IPS DF 6.9 (cell line): ENCODE measurements at regions not wholly inside any gene's neighbourhood (a gene's known extent, or its start where the extent isn't known, plus 50 kb on each side); places are given as distances from the start of the nearest gene placed in this dataset.

ENCODE experiments used
- DNase-seq: peaks from one replicate; pipeline ENCODE4 v3.0.0-alpha.2; 2013; ENCODE audit warnings: low read depth, low spot score
- H3K27ac ChIP-seq: one replicate; pipeline ENCODE4 v1.5.1; 2013; ENCODE audit warnings: low read length, control low read depth
- H3K27me3 ChIP-seq: 2 replicates; pipeline ENCODE4 v1.6.1; 2013; ENCODE audit warnings: mild to moderate bottlenecking, low read length; ENCODE audit not compliant: control insufficient read depth, insufficient read depth
- H3K36me3 ChIP-seq: 2 replicates; pipeline ENCODE4 v1.6.1; 2013; ENCODE audit warnings: low read length; ENCODE audit not compliant: control insufficient read depth, insufficient read depth
- H3K4me1 ChIP-seq: 2 replicates; pipeline ENCODE4 v1.6.1; 2013; ENCODE audit warnings: low read length; ENCODE audit not compliant: control insufficient read depth, insufficient read depth
- H3K4me3 ChIP-seq: 2 replicates; pipeline ENCODE4 v1.5.1; 2013; ENCODE audit warnings: mild to moderate bottlenecking, low read length
- H3K9me3 ChIP-seq: 2 replicates; pipeline ENCODE4 v1.6.1; 2013; ENCODE audit warnings: low read length, inconsistent platforms; ENCODE audit not compliant: control insufficient read depth, insufficient read depth
- WGBS: extraction: QIAGEN DNeasy Blood & Tissue Kit; methylation state at CpG from one replicate; pipeline ENCODE4 v1.1.7; 2013; ENCODE audit warnings: mixed read lengths, missing lambda C conversion rate; ENCODE audit not compliant: insufficient read length, insufficient coverage; 5-methylcytosine and 5-hydroxymethylcytosine counted together

- DNase-seq = no peak
- H3K9me3 ChIP-seq = no peaks in the 10 kb centered on the region
- H3K27me3 ChIP-seq = no peaks in the 10 kb centered on the region
- no peaks in the 10 kb centered on the region for H3K36me3 ChIP-seq
- no peaks in the 10 kb centered on the region for H3K4me1 ChIP-seq
- no CpG with 5 or more reads among the region's 2 CpGs for whole genome bisulfite sequencing
- no peak overlapping the region for H3K4me3 ChIP-seq
- H3K27ac ChIP-seq = no peak overlapping the region
Observed at GRCh38 chr4:134313591-134313990, 112.0 kb upstream of the PABPC4L start.

- Histone ChIP-seq H3K4me1 (no peaks in the 10 kb centered on the region), H3K27me3 (no peaks in the 10 kb centered on the region), H3K4me3 (no peak overlapping the region), H3K27ac (no peak overlapping the region), H3K9me3 (no peaks in the 10 kb centered on the region), H3K36me3 (no peaks in the 10 kb centered on the region)
- DNase-seq = no peak
- no CpG with 5 or more reads among the region's 2 CpGs for WGBS
Observed at GRCh38 chr4:134309715-134310114, 108.1 kb upstream of the PABPC4L start.

- Histone ChIP-seq H3K36me3 (no peaks in the 10 kb centered on the region), H3K4me3 (no peak overlapping the region), H3K9me3 (no peaks in the 10 kb centered on the region), H3K27ac (no peak overlapping the region), H3K4me1 (no peaks in the 10 kb centered on the region), H3K27me3 (no peaks in the 10 kb centered on the region)
- DNase-seq = no peak
Observed at GRCh38 chr4:134308910-134309309, 107.3 kb upstream of the PABPC4L start.

- H3K27ac ChIP-seq = no peak overlapping the region
Observed at GRCh38 chr4:134298313-134298712, 96.7 kb upstream of the PABPC4L start.

GRCh38 chr4:134297765-134298164, 96.2 kb upstream of the PABPC4L start:
- Histone ChIP-seq H3K27me3 (no peaks in the 10 kb centered on the region), H3K4me1 (no peaks in the 10 kb centered on the region), H3K4me3 (no peak overlapping the region), H3K27ac (no peak overlapping the region), H3K36me3 (no peaks in the 10 kb centered on the region), H3K9me3 (no peaks in the 10 kb centered on the region)
- DNase-seq = no peak

More at GRCh38 chr4:134298313-134298712, 96.7 kb upstream of the PABPC4L start:
- no peaks in the 10 kb centered on the region for H3K36me3 ChIP-seq
- DNase-seq = no peak
- no peaks in the 10 kb centered on the region for H3K4me1 ChIP-seq
- no peak overlapping the region for H3K4me3 ChIP-seq
- no peaks in the 10 kb centered on the region for H3K27me3 ChIP-seq
- no peaks in the 10 kb centered on the region for H3K9me3 ChIP-seq

GRCh38 chr4:134282680-134283079, 81.1 kb upstream of the PABPC4L start:
- DNase-seq = no peak
- Histone ChIP-seq H3K36me3 (no peaks in the 10 kb centered on the region), H3K27ac (no peak overlapping the region), H3K4me3 (no peak overlapping the region), H3K9me3 (no peaks in the 10 kb centered on the region), H3K27me3 (no peaks in the 10 kb centered on the region), H3K4me1 (no peaks in the 10 kb centered on the region)
- no CpG with 5 or more reads among the region's 2 CpGs for WGBS

- Histone ChIP-seq H3K9me3 (no peaks in the 10 kb centered on the region), H3K4me3 (no peak overlapping the region), H3K4me1 (no peaks in the 10 kb centered on the region), H3K27me3 (no peaks in the 10 kb centered on the region), H3K36me3 (no peaks in the 10 kb centered on the region), H3K27ac (no peak overlapping the region)
- WGBS = no CpG with 5 or more reads among the region's 1 CpG
- DNase-seq = no peak
Observed at GRCh38 chr4:134278675-134279074, 77.1 kb upstream of the PABPC4L start.

- Histone ChIP-seq H3K4me3 (no peak overlapping the region), H3K36me3 (no peaks in the 10 kb centered on the region), H3K27ac (no peak overlapping the region), H3K27me3 (no peaks in the 10 kb centered on the region), H3K9me3 (no peaks in the 10 kb centered on the region), H3K4me1 (no peaks in the 10 kb centered on the region)
- WGBS = no CpG with 5 or more reads among the region's 2 CpGs
- DNase-seq = no peak
Observed at GRCh38 chr4:134276476-134276875, 74.9 kb upstream of the PABPC4L start.

GRCh38 chr4:134260126-134260525, 58.5 kb upstream of the PABPC4L start:
- no CpG with 5 or more reads among the region's 1 CpG for WGBS
- DNase-seq = no peak

More at GRCh38 chr4:134260126-134260525, 58.5 kb upstream of the PABPC4L start:
- Histone ChIP-seq H3K4me3 (no peak overlapping the region), H3K27ac (no peak overlapping the region), H3K4me1 (no peaks in the 10 kb centered on the region), H3K9me3 (no peaks in the 10 kb centered on the region), H3K36me3 (no peaks in the 10 kb centered on the region), H3K27me3 (no peaks in the 10 kb centered on the region)
